Glomerular visceral epithelial cell (primary cell): ENCODE measurements at regions not wholly inside any gene's neighbourhood (a gene's known extent, or its start where the extent isn't known, plus 50 kb on each side); places are given as distances from the start of the nearest gene placed in this dataset.

Experiments used
- DNase-seq: peaks from one replicate; pipeline ENCODE4 v3.0.0-alpha.2; 2016; ENCODE audit errors: extremely low spot score

DNA sequence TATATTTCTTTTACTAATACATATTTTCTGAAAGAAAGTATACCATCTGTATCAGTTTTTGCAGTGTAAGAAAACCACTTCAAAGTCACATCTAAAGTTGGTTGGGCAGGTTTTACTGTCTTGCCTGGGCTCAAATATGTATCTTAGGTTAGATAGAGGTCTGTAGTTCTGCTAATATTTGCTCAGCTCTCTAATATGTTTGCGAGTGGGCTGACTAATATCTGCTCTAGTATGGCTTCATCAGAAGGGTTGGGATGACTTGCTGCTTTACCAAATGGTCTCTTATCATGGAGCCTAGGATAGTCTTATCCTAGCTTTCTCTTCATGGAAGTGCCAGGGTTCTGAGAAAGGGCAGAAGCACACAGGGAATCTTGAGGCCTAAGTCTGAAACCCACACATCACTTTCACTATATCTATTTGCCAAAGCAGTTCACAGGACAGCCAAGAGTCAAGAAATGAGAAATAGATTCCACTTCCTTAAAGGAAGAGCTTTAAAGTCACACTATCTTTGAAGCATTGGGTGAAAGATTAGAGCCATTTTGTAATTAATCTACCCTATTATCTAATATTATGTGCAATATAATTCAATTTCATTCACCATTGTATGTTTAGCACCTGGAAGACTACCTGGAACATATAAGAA, 610.0 kb downstream of the KCNJ3 start:
- DNase-seq, result no peak

DNA sequence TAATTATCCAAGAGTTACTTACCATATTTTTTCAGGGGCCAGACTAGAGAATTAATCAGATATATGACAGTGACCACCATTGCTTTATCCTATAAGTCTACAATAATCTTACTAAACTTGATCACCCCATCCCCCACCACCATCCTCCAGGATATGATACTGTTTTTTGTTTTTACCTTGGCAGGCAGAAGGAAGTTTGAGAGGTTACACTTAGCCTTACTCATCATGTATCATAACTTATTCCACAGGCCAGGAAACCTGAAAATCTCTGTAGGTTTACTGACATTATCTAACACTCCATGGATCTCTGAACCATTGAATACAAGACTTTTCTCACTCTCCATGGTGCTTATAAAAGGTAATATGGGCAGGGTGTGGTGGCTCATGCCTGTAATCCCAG, 602.7 kb downstream of the KCNJ3 start:
- no peak for DNase-seq

DNA sequence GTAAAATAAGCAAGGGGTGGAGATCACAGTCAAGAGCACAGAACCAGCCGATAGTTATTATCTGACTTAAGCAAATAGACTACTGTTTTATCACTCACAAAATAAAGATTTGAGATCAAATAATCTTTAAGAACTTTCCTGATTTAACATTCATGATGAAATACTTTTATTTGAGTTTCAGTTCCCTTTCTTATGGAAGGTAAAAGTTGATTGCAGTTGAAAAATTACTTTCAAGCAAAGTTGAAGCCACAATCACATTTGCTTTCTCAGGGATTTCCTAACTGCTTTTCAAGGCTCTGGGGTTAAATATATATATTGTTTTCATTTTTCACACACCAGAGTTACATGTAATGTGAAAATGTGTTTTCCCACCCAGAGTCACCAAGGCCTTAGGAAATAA, 599.5 kb downstream of the KCNJ3 start:
- DNase-seq, result no peak

- DNase-seq, result no peak
Measured at GRCh38 chr2:155294358-155294757, 595.9 kb downstream of the KCNJ3 start.

GRCh38 chr2:155281907-155282306, 583.4 kb downstream of the KCNJ3 start:
- DNase-seq, result no peak

DNA sequence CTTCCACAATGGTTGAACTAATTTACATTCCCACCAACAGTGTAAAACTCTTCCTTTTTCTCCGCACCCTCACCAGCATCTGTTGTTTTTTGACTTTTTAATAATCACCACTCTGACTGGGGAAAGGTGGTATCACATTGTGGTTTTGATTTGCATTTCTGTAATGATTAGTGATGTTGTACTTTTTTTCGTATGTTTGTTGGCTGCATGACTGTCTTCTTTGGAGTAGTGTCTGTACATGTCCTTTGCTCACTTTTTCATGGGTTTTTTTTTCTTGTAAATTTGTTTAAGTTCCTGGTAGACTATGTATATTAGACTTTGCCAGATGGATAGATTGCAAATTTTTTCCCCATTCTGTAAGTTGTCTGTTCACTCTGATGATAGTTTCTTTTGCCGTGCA, 574.8 kb downstream of the KCNJ3 start:
- no peak for DNase-seq

DNA sequence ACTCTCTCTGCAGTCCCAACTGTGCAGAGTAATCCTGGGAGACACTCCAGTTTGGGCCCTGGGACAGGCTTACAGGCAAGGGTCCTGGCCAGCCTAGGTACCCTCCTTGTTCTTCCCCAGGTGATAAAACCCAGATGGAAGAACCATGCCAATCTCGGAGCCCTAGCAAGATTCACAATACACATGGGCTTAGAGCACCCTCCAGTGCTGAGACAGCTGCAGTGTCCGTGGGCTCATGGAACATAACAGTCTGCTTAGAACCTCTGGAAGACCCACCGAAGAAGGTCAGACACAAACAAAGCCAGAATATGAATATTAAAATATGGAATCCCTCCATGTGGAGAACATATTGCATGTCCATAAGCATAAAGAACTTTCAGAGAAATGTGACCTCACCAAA, 568.1 kb downstream of the KCNJ3 start:
- no peak for DNase-seq

- DNase-seq, result no peak
Measured at GRCh38 chr2:155266109-155266508, 567.6 kb downstream of the KCNJ3 start.

GRCh38 chr2:155256803-155257202, 558.3 kb downstream of the KCNJ3 start:
- DNase-seq, result no peak

DNA sequence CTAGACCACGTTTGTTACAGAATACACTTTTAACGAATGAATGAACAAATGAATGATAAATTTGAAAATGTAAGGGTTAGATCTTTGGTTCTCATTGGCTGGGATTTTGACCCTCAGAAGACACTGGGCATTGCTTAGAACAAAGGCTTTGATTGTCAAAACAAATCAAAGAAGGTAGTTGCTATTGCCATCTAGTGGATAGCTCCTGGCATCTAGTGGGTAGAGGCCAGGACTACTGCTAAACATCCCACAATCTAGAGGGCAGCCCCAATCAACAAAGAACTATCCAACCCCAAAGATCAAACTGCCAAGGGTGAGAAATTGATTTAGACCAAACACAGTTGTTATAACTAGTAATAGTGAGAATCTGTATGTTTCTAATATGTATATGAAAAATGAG, 552.3 kb downstream of the KCNJ3 start:
- peak; percentile 27 for DNase-seq

- no peak for DNase-seq
Measured at GRCh38 chr2:155240176-155240575, 541.7 kb downstream of the KCNJ3 start.

DNA sequence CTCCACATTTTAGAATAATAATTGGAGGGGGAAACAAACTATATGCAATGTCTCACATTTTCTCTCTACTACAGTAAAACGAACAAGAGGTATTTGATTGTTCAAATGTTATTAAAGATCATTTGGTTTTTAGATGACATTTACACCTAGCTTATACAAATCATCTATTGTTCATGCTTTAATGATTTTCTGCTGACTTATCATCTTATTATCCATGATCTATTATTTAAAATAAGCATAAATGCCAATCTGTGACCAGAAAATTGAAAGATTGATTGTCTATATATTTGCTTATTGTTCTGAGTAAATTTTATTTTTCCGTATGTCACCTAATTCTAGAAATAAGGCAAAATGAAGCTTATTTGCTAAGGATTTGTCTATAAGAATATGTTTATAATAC, 537.2 kb downstream of the KCNJ3 start:
- no peak for DNase-seq

DNA sequence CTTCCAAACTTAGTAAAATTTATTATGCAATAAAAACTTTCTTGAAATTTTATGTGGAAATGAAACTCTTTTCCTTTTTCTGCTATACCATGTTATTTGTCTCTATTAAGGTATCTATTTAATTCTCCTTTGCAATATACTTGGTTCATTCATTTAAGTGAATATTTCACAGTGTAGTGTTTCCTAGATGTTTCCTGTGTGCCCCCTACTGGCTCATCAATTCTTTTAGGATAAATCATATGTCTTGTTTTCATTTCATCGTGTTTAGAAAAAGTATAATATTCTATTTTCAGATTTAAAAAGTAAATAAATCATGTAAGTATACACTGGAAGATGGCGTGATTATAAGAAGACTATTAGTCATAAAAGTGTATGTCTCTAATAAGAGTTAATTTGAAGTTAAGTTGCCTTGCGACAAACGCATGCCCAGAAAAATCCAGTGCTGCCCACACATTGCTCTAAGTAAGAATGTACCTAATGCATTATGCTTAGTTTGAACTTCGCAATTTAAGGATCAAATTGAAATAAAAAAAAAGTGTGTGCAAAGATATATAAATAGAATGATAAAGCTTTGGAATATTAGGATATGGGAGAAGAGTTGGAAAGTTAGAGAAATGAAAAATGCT, 525.4 kb downstream of the KCNJ3 start:
- DNase-seq, result peak; percentile 25

- no peak for DNase-seq
Measured at GRCh38 chr2:155218945-155219344, 520.5 kb downstream of the KCNJ3 start.

DNA sequence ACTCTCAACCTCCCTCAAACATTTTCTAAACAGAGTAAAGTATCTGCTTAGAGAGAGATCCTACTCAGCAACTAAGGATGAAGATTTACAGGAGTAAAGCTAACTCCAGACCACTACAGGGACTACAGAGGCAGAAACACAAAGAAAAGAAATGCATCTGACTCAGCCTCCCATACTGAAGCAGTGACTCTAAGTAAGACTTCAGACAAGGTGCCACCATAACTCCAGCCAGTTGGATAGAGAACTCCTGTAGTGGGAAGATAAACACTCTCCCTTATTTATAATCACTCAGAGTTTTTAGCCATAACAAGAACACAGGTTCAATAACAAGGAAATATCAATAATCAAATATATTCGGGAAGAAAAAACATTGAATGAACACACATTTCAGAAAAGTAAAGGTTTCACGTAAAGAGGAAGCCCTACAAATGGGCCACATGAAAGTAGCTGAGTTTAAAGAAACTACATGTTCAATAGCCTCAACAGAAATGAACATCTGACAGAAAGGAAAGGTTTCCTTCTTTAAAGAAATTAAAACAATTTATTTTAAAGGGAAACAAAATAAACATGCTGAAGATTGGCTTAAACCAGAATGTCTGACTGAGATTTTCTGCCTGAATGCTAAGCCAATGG, 519.9 kb downstream of the KCNJ3 start:
- DNase-seq, result no peak

DNA sequence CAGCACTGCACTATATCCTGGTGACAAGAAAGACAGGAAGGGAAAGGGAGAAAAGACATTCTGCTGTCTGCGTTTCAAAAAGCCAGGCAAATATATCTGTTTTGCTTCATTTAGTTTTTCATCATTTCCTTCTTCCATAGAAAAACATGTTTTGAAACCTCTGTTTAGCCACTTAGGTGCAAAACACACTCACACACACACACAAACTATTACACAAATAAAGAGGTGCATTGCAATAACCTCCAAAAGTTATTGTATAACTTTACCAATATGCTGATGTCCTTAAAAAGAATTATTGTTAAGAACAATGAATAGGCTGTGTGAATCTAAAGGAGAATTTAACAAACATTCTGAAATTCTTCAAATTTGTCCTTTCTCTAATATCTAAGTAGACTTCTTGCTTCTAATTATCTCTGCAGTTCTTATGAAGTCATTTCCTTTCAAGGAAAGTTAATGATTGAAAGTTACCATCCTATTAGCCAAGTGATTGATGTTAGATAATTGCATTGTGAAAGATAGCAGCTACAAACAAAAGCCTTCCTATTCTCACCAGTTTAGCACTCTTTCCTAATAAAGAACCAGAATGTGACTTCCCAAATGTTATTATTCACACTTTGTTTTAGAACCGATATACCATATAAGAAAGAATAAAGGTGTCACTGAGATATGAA, 516.7 kb downstream of the KCNJ3 start:
- no peak for DNase-seq

GRCh38 chr2:155209696-155210450, 511.4 kb downstream of the KCNJ3 start:
- DNase-seq, result no peak

- DNase-seq, result no peak
Measured at GRCh38 chr2:155203178-155203577, 504.7 kb downstream of the KCNJ3 start.

DNA sequence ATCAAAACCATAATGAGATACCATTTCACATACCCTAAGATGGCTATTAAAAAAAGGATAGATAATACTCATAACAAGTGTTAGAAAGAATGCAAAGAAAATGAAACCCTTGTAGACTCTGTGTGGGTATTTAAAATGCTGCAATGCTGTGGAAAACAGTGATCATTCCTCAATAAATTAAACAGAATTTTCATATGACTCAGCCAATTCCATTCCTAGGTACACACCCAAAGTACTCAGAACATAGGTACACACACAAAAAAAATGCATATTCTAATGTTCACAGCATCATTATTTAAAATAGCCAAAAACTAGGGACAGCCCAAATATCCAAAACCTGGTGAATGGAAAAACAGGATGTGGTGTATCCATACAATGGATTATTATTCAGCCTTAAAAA, 502.3 kb downstream of the KCNJ3 start:
- no peak for DNase-seq

GRCh38 chr2:155190342-155190741, 491.8 kb downstream of the KCNJ3 start:
- DNase-seq, result no peak

GRCh38 chr2:155178921-155179320, 480.4 kb downstream of the KCNJ3 start:
- no peak for DNase-seq

- DNase-seq, result no peak
Measured at GRCh38 chr2:155176345-155176744, 477.9 kb downstream of the KCNJ3 start.
